CD4-positive, alpha-beta T cell (primary cell): ENCODE measurements at regions not wholly inside any gene's neighbourhood (a gene's known extent, or its start where the extent isn't known, plus 50 kb on each side); places are given as distances from the start of the nearest gene placed in this dataset.

Source experiments
- ATAC-seq: fragments of 200-7000 bp; cut with Tn5 transposase; one replicate; pipeline ENCODE4 v1.10.0; 2022; ENCODE audit warnings: mild to moderate bottlenecking; ENCODE audit not compliant: poor library complexity
- CTCF ChIA-PET: fragments of 350-600 bp; sonication (Branson Sonifier 250); formaldehyde crosslinking; loops from one replicate; lab custom pipeline; 2021; ENCODE audit warnings: antibody characterized with exemption, inconsistent platforms; lab: Charles Lee
- POLR2A ChIA-PET: fragments of 350-600 bp; sonication (Branson Sonifier 250); formaldehyde crosslinking; loops from one replicate; lab custom pipeline; 2021; ENCODE audit warnings: antibody characterized with exemption, inconsistent platforms; lab: Charles Lee
- DNase-seq, 14 experiments: peaks; one replicate each; pipeline ENCODE4 v3.0.0-alpha.2; 2013 to 2020; ENCODE audit warnings: mixed read lengths in 2 of 14
- H3K27ac ChIP-seq, 2 donors: one replicate each; pipeline versions ENCODE4 v1.5.1 to v1.7.0; 2013; ENCODE audit warnings: low read length in 2 of 2, low read depth in 1 of 2, mild to moderate bottlenecking in 1 of 2
- H3K27me3 ChIP-seq, 2 experiments: 1 replicate in 1 of 2; 2 replicates in 1 of 2; pipeline versions ENCODE4 v1.6.1 to v1.7.0; 2013; ENCODE audit warnings: low read length in 2 of 2, control low read depth in 1 of 2, mild to moderate bottlenecking in 1 of 2, moderate library complexity in 1 of 2; ENCODE audit not compliant: insufficient read depth in 2 of 2, control insufficient read depth in 1 of 2
- H3K36me3 ChIP-seq: one replicate; pipeline ENCODE4 v1.6.1; 2013; ENCODE audit warnings: low read length, control low read depth; ENCODE audit not compliant: insufficient read depth
- H3K4me1 ChIP-seq: one replicate; pipeline ENCODE4 v1.6.1; 2013; ENCODE audit warnings: low read length, control low read depth; ENCODE audit not compliant: insufficient read depth
- H3K4me3 ChIP-seq: one replicate; pipeline ENCODE4 v1.5.1; 2013; ENCODE audit warnings: mild to moderate bottlenecking, low read length, moderate library complexity
- H3K9me3 ChIP-seq, 2 experiments: 1 replicate in 1 of 2; 2 replicates in 1 of 2; pipeline versions ENCODE4 v1.6.1 to v1.7.0; 2013; ENCODE audit warnings: low read length in 2 of 2, mild to moderate bottlenecking in 2 of 2, control low read depth in 1 of 2, moderate library complexity in 1 of 2; ENCODE audit not compliant: control insufficient read depth in 1 of 2, insufficient read depth in 1 of 2
- H3K27ac Mint-ChIP-seq: one replicate; pipeline ENCODE4 v1.8.0; 2020; ENCODE audit warnings: mixed read lengths
- H3K27me3 Mint-ChIP-seq: one replicate; pipeline ENCODE4 v1.8.0; 2021; ENCODE audit warnings: mixed read lengths
- H3K36me3 Mint-ChIP-seq: one replicate; pipeline ENCODE4 v1.8.0; 2021; ENCODE audit warnings: low read depth, mixed read lengths
- H3K4me1 Mint-ChIP-seq: one replicate; pipeline ENCODE4 v1.8.0; 2021; ENCODE audit warnings: low read depth, mixed read lengths
- H3K4me3 Mint-ChIP-seq: one replicate; pipeline ENCODE4 v1.8.0; 2020; ENCODE audit warnings: mild to moderate bottlenecking, mixed read lengths
- H3K9me3 Mint-ChIP-seq: one replicate; pipeline ENCODE4 v1.8.0; 2020; ENCODE audit warnings: mixed read lengths
- intact Hi-C, 2 experiments: fragments of 100-400 bp; cut with DNase I in 1 of 2; cut with micrococcal nuclease in 1 of 2; formaldehyde crosslinking; loops; one replicate each; pipeline versions ENCODE4 v1.15.1 to v1.9.0; 2023 to 2025; cut with DNase I, micrococcal nuclease
- TF ChIP-seq, protein P1 (sequence below): fragments of 200-600 bp; IDR thresholded peaks from one replicate; pipeline ENCODE4 v1.8.0; 2022; ENCODE audit warnings: antibody characterized with exemption, mild to moderate bottlenecking

DNA sequence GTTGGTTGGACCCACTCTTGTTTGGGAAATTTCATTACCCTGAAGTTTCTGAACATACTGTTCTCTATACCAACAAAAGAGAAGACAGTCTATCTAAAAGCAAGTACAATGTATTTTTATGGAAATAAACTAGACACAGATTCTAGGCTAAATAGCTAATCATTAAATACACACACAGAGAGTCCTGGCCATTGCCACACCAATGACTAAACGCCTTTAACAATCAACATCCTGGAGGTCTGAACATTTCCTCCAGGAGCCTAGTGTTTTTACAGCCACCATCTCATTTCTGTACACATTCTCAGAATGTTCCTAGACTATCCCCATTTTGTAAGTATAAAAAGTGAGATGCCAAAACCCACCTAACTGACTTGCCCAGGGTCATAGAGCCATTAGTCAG lies 141.6 kb upstream of the RREB1 start:
- H3K27ac Mint-ChIP-seq = no peak overlapping the region
- H3K27me3 Mint-ChIP-seq = no peaks in the 10 kb centered on the region
- no peak for ATAC-seq
- ChIA-PET CTCF (no interaction called here), POLR2A (no interaction called here)
- Histone ChIP-seq H3K27me3 (no peaks in the 10 kb centered on the region), H3K27ac (no peak overlapping the region), H3K36me3 (no peaks in the 10 kb centered on the region), H3K4me3 (no peak overlapping the region), H3K4me1 (no peaks in the 10 kb centered on the region), H3K9me3 (no peaks in the 10 kb centered on the region)
- intact Hi-C loops = no loop called here
- H3K4me1 Mint-ChIP-seq = no peaks in the 10 kb centered on the region
- H3K9me3 Mint-ChIP-seq = no peaks in the 10 kb centered on the region
- H3K4me3 Mint-ChIP-seq = no peak overlapping the region
- no peaks in the 10 kb centered on the region for H3K36me3 Mint-ChIP-seq
- DNase-seq = no peak
- TF ChIP-seq, protein P1, sequence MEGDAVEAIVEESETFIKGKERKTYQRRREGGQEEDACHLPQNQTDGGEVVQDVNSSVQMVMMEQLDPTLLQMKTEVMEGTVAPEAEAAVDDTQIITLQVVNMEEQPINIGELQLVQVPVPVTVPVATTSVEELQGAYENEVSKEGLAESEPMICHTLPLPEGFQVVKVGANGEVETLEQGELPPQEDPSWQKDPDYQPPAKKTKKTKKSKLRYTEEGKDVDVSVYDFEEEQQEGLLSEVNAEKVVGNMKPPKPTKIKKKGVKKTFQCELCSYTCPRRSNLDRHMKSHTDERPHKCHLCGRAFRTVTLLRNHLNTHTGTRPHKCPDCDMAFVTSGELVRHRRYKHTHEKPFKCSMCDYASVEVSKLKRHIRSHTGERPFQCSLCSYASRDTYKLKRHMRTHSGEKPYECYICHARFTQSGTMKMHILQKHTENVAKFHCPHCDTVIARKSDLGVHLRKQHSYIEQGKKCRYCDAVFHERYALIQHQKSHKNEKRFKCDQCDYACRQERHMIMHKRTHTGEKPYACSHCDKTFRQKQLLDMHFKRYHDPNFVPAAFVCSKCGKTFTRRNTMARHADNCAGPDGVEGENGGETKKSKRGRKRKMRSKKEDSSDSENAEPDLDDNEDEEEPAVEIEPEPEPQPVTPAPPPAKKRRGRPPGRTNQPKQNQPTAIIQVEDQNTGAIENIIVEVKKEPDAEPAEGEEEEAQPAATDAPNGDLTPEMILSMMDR = no peak

DNA sequence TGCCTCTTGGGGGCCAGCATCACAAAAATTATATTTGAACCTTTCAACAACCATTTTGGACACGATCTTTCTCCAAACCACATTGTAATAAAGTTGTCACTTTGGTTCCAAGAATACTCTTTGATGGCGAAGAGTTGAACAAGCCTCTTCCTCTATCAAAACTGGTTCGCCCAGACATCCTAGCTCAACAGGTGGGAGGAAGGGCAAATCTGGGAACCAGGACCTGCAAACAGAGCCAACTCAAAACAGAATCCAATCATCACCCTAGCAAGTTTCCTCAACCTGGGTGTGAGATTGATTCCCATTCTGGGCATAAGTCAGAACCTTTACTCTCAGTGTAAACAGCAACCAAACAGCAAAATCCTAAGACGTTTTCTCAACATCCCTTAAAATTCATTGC lies 141.2 kb upstream of the RREB1 start:
- ATAC-seq (no peak), DNase-seq (no peak)
- Histone ChIP-seq H3K4me3 (no peak overlapping the region), H3K4me1 (no peaks in the 10 kb centered on the region), H3K27me3 (no peaks in the 10 kb centered on the region), H3K36me3 (no peaks in the 10 kb centered on the region), H3K27ac (no peak overlapping the region), H3K9me3 (no peaks in the 10 kb centered on the region)
- Mint-ChIP-seq H3K4me3 (no peak overlapping the region), H3K27ac (no peak overlapping the region), H3K4me1 (no peaks in the 10 kb centered on the region), H3K36me3 (no peaks in the 10 kb centered on the region), H3K9me3 (no peaks in the 10 kb centered on the region), H3K27me3 (no peaks in the 10 kb centered on the region)
- POLR2A ChIA-PET = no interaction called here
- CTCF ChIA-PET = no interaction called here
- TF ChIP-seq, protein P1 = no peak
- intact Hi-C loops = no loop called here

DNA sequence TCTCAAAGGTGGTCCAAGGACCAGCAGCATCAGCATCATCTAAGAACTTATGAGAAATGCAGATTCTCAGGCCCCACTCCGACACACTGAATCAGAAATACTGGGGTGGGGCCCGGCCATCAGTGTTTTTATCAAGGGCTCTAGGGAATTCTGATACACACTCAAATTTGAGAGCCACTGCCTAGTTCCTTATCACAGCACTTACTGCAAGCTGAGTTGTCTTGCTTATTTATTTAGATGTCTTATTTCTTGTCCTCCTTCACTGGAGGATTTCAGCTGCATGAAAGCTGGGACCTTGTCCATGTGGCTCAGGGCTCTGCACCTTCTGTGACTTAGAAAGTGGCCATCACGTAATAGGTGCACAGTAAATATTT lies 139.4 kb upstream of the RREB1 start:
- H3K27ac ChIP-seq = no peak overlapping the region
- POLR2A ChIA-PET = no interaction called here
- DNase-seq = no peak
- TF ChIP-seq, protein P1 = no peak
- CTCF ChIA-PET = interaction anchor here (0.6 kb wide), 1 partner anchor 887 kb away, joined by 5 read pairs; no protein-coding TSS in a partner anchor
- intact Hi-C loops = no loop called here
- Mint-ChIP-seq H3K4me1 (no peaks in the 10 kb centered on the region), H3K27me3 (no peaks in the 10 kb centered on the region), H3K36me3 (no peaks in the 10 kb centered on the region), H3K9me3 (no peaks in the 10 kb centered on the region), H3K27ac (no peak overlapping the region), H3K4me3 (no peak overlapping the region)
- no peak overlapping the region for H3K4me3 ChIP-seq
- no peaks in the 10 kb centered on the region for H3K36me3 ChIP-seq
- H3K9me3 ChIP-seq = no peaks in the 10 kb centered on the region
- no peak for ATAC-seq
- no peaks in the 10 kb centered on the region for H3K4me1 ChIP-seq
- no peaks in the 10 kb centered on the region for H3K27me3 ChIP-seq
